ENCODE measurements at regions not wholly inside any gene's neighbourhood (a gene's known extent, or its start where the extent isn't known, plus 50 kb on each side); places are given as distances from the start of the nearest gene placed in this dataset.
"Not testable (repeated sequence)": the region's sequence is repeated elsewhere in the genome, so short reads cannot be mapped to it uniquely, and the experiment has no call there.

- in situ Hi-C loops (cut with MboI; ENCODE audit: low pct_unique_long_range_greater_than_20kb, low sequenced_read_pairs): no loop called here
- no peak for DNase-seq
These were observed 183.0 kb upstream of the PHACTR1 start for GRCh38 chr6:12533586-12533985.

- no peak for DNase-seq
- in situ Hi-C loops (cut with MboI; ENCODE audit: low pct_unique_long_range_greater_than_20kb, low sequenced_read_pairs): no loop called here
These were observed 182.3 kb upstream of the PHACTR1 start for GRCh38 chr6:12534069-12534853.

- no peak for DNase-seq
- in situ Hi-C loops (cut with MboI; ENCODE audit: low pct_unique_long_range_greater_than_20kb, low sequenced_read_pairs): no loop called here
These were observed 180.8 kb upstream of the PHACTR1 start for GRCh38 chr6:12535586-12536314.

GRCh38 chr6:12536416-12536815 lies 180.2 kb upstream of the PHACTR1 start:
- in situ Hi-C loops (cut with MboI; ENCODE audit: low pct_unique_long_range_greater_than_20kb, low sequenced_read_pairs): no loop called here
- no peak for DNase-seq

- in situ Hi-C loops (cut with MboI; ENCODE audit: low pct_unique_long_range_greater_than_20kb, low sequenced_read_pairs): no loop called here
- no peak for DNase-seq
These were observed 179.2 kb upstream of the PHACTR1 start for GRCh38 chr6:12537389-12537788.

GRCh38 chr6:12538881-12539357 lies 177.6 kb upstream of the PHACTR1 start:
- in situ Hi-C loops (cut with MboI; ENCODE audit: low pct_unique_long_range_greater_than_20kb, low sequenced_read_pairs): no loop called here
- no peak for DNase-seq

GRCh38 chr6:12542319-12543115 lies 174.1 kb upstream of the PHACTR1 start:
- DNase-seq; in situ Hi-C loops (cut with MboI; ENCODE audit: low pct_unique_long_range_greater_than_20kb, low sequenced_read_pairs): not testable (repeated sequence)

GRCh38 chr6:12543953-12544352 lies 172.6 kb upstream of the PHACTR1 start:
- no peak for DNase-seq
- in situ Hi-C loops (cut with MboI; ENCODE audit: low pct_unique_long_range_greater_than_20kb, low sequenced_read_pairs): no loop called here

GRCh38 chr6:12544821-12545565 lies 171.6 kb upstream of the PHACTR1 start:
- in situ Hi-C loops (cut with MboI; ENCODE audit: low pct_unique_long_range_greater_than_20kb, low sequenced_read_pairs): no loop called here

GRCh38 chr6:12545619-12546409 lies 170.8 kb upstream of the PHACTR1 start:
- in situ Hi-C loops (cut with MboI; ENCODE audit: low pct_unique_long_range_greater_than_20kb, low sequenced_read_pairs): no loop called here
- no peak for DNase-seq

More at GRCh38 chr6:12544821-12545565, 171.6 kb upstream of the PHACTR1 start:
- no peak for DNase-seq

- no peak for DNase-seq
- in situ Hi-C loops (cut with MboI; ENCODE audit: low pct_unique_long_range_greater_than_20kb, low sequenced_read_pairs): no loop called here
These were observed 170.1 kb upstream of the PHACTR1 start for GRCh38 chr6:12546410-12547002.

- DNase-seq: no peak
- in situ Hi-C loops (cut with MboI; ENCODE audit: low pct_unique_long_range_greater_than_20kb, low sequenced_read_pairs): no loop called here
These were observed 168.0 kb upstream of the PHACTR1 start for GRCh38 chr6:12548526-12548925.

GRCh38 chr6:12549445-12549844 lies 167.1 kb upstream of the PHACTR1 start:
- DNase-seq; in situ Hi-C loops (cut with MboI; ENCODE audit: low pct_unique_long_range_greater_than_20kb, low sequenced_read_pairs): not testable (repeated sequence)

- DNase-seq; in situ Hi-C loops (cut with MboI; ENCODE audit: low pct_unique_long_range_greater_than_20kb, low sequenced_read_pairs): not testable (repeated sequence)
These were observed 161.7 kb upstream of the PHACTR1 start for GRCh38 chr6:12554820-12555219.

- DNase-seq: no peak
- in situ Hi-C loops (cut with MboI; ENCODE audit: low pct_unique_long_range_greater_than_20kb, low sequenced_read_pairs): no loop called here
These were observed 161.3 kb upstream of the PHACTR1 start for GRCh38 chr6:12555267-12555666.

GRCh38 chr6:12555781-12556180 lies 160.8 kb upstream of the PHACTR1 start:
- in situ Hi-C loops (cut with MboI; ENCODE audit: low pct_unique_long_range_greater_than_20kb, low sequenced_read_pairs): no loop called here
- no peak for DNase-seq

GRCh38 chr6:12557765-12558164 lies 158.8 kb upstream of the PHACTR1 start:
- DNase-seq: no peak
- in situ Hi-C loops (cut with MboI; ENCODE audit: low pct_unique_long_range_greater_than_20kb, low sequenced_read_pairs): no loop called here

GRCh38 chr6:12560315-12560714 lies 156.3 kb upstream of the PHACTR1 start:
- in situ Hi-C loops (cut with MboI; ENCODE audit: low pct_unique_long_range_greater_than_20kb, low sequenced_read_pairs): no loop called here

More at GRCh38 chr6:12560315-12560714, 156.3 kb upstream of the PHACTR1 start:
- no peak for DNase-seq

Data from KBM-7 (cell line).